ENCODE measurements at regions not wholly inside any gene's neighbourhood (a gene's known extent, or its start where the extent isn't known, plus 50 kb on each side); places are given as distances from the start of the nearest gene placed in this dataset.

GRCh38 chr11:128209138-128209435 lies 378.3 kb downstream of the ETS1 start:
- H3K9ac ChIP-seq (ENCODE audit: low read depth, low read length), result no peak overlapping the region
- no peaks in the 10 kb centered on the region for H3K9me3 ChIP-seq (ENCODE audit: control insufficient read depth, insufficient read depth, low read length)
- no peaks in the 10 kb centered on the region for H3K4me1 ChIP-seq (ENCODE audit: control insufficient read depth, insufficient read depth, low read length)
- no peak overlapping the region for H3K4me3 ChIP-seq (ENCODE audit: low read depth, low read length)
- H3K27me3 ChIP-seq (ENCODE audit: control insufficient read depth, insufficient read depth, low read length), result no peaks in the 10 kb centered on the region
- H3K36me3 ChIP-seq (ENCODE audit: control insufficient read depth, insufficient read depth, low read length), result no peaks in the 10 kb centered on the region

GRCh38 chr11:128208329-128209137 lies 378.8 kb downstream of the ETS1 start:
- Histone ChIP-seq H3K27me3 (ENCODE audit: control insufficient read depth, insufficient read depth, low read length) (no peaks in the 10 kb centered on the region), H3K9me3 (ENCODE audit: control insufficient read depth, insufficient read depth, low read length) (no peaks in the 10 kb centered on the region), H3K4me3 (ENCODE audit: low read depth, low read length) (no peak overlapping the region), H3K4me1 (ENCODE audit: control insufficient read depth, insufficient read depth, low read length) (no peaks in the 10 kb centered on the region), H3K36me3 (ENCODE audit: control insufficient read depth, insufficient read depth, low read length) (no peaks in the 10 kb centered on the region), H3K9ac (ENCODE audit: low read depth, low read length) (no peak overlapping the region)

- H3K27me3 ChIP-seq (ENCODE audit: control insufficient read depth, insufficient read depth, low read length), result no peaks in the 10 kb centered on the region
- no peaks in the 10 kb centered on the region for H3K4me1 ChIP-seq (ENCODE audit: control insufficient read depth, insufficient read depth, low read length)
- H3K36me3 ChIP-seq (ENCODE audit: control insufficient read depth, insufficient read depth, low read length), result no peaks in the 10 kb centered on the region
- H3K9me3 ChIP-seq (ENCODE audit: control insufficient read depth, insufficient read depth, low read length), result no peaks in the 10 kb centered on the region
- H3K9ac ChIP-seq (ENCODE audit: low read depth, low read length), result no peak overlapping the region
- no peak overlapping the region for H3K4me3 ChIP-seq (ENCODE audit: low read depth, low read length)
These were observed 379.5 kb downstream of the ETS1 start for GRCh38 chr11:128207861-128208321.

- Histone ChIP-seq H3K4me3 (ENCODE audit: low read depth, low read length) (no peak overlapping the region), H3K9me3 (ENCODE audit: control insufficient read depth, insufficient read depth, low read length) (no peaks in the 10 kb centered on the region), H3K27me3 (ENCODE audit: control insufficient read depth, insufficient read depth, low read length) (no peaks in the 10 kb centered on the region), H3K4me1 (ENCODE audit: control insufficient read depth, insufficient read depth, low read length) (no peaks in the 10 kb centered on the region), H3K9ac (ENCODE audit: low read depth, low read length) (no peak overlapping the region), H3K36me3 (ENCODE audit: control insufficient read depth, insufficient read depth, low read length) (no peaks in the 10 kb centered on the region)
These were observed 380.9 kb downstream of the ETS1 start for GRCh38 chr11:128206461-128206860.

GRCh38 chr11:128205796-128206195 lies 381.6 kb downstream of the ETS1 start:
- Histone ChIP-seq H3K27me3 (ENCODE audit: control insufficient read depth, insufficient read depth, low read length) (no peaks in the 10 kb centered on the region), H3K9ac (ENCODE audit: low read depth, low read length) (no peak overlapping the region), H3K4me1 (ENCODE audit: control insufficient read depth, insufficient read depth, low read length) (no peaks in the 10 kb centered on the region), H3K4me3 (ENCODE audit: low read depth, low read length) (no peak overlapping the region), H3K9me3 (ENCODE audit: control insufficient read depth, insufficient read depth, low read length) (no peaks in the 10 kb centered on the region), H3K36me3 (ENCODE audit: control insufficient read depth, insufficient read depth, low read length) (no peaks in the 10 kb centered on the region)

GRCh38 chr11:128204898-128205297 lies 382.5 kb downstream of the ETS1 start:
- Histone ChIP-seq H3K27me3 (ENCODE audit: control insufficient read depth, insufficient read depth, low read length) (no peaks in the 10 kb centered on the region), H3K9ac (ENCODE audit: low read depth, low read length) (no peak overlapping the region)

GRCh38 chr11:128201801-128202200 lies 385.6 kb downstream of the ETS1 start:
- H3K36me3 ChIP-seq (ENCODE audit: control insufficient read depth, insufficient read depth, low read length), result no peaks in the 10 kb centered on the region
- no peaks in the 10 kb centered on the region for H3K27me3 ChIP-seq (ENCODE audit: control insufficient read depth, insufficient read depth, low read length)
- H3K4me1 ChIP-seq (ENCODE audit: control insufficient read depth, insufficient read depth, low read length), result no peaks in the 10 kb centered on the region
- no peaks in the 10 kb centered on the region for H3K9me3 ChIP-seq (ENCODE audit: control insufficient read depth, insufficient read depth, low read length)
- H3K9ac ChIP-seq (ENCODE audit: low read depth, low read length), result no peak overlapping the region
- no peak overlapping the region for H3K4me3 ChIP-seq (ENCODE audit: low read depth, low read length)

More at GRCh38 chr11:128204898-128205297, 382.5 kb downstream of the ETS1 start:
- Histone ChIP-seq H3K4me1 (ENCODE audit: control insufficient read depth, insufficient read depth, low read length) (no peaks in the 10 kb centered on the region), H3K36me3 (ENCODE audit: control insufficient read depth, insufficient read depth, low read length) (no peaks in the 10 kb centered on the region), H3K9me3 (ENCODE audit: control insufficient read depth, insufficient read depth, low read length) (no peaks in the 10 kb centered on the region), H3K4me3 (ENCODE audit: low read depth, low read length) (no peak overlapping the region)

GRCh38 chr11:128201009-128201408 lies 386.3 kb downstream of the ETS1 start:
- no peaks in the 10 kb centered on the region for H3K4me1 ChIP-seq (ENCODE audit: control insufficient read depth, insufficient read depth, low read length)
- no peaks in the 10 kb centered on the region for H3K9me3 ChIP-seq (ENCODE audit: control insufficient read depth, insufficient read depth, low read length)
- no peak overlapping the region for H3K4me3 ChIP-seq (ENCODE audit: low read depth, low read length)
- no peaks in the 10 kb centered on the region for H3K27me3 ChIP-seq (ENCODE audit: control insufficient read depth, insufficient read depth, low read length)
- no peaks in the 10 kb centered on the region for H3K36me3 ChIP-seq (ENCODE audit: control insufficient read depth, insufficient read depth, low read length)
- no peak overlapping the region for H3K9ac ChIP-seq (ENCODE audit: low read depth, low read length)

- H3K27me3 ChIP-seq (ENCODE audit: control insufficient read depth, insufficient read depth, low read length), result no peaks in the 10 kb centered on the region
- H3K9ac ChIP-seq (ENCODE audit: low read depth, low read length), result no peak overlapping the region
- H3K4me1 ChIP-seq (ENCODE audit: control insufficient read depth, insufficient read depth, low read length), result no peaks in the 10 kb centered on the region
- H3K4me3 ChIP-seq (ENCODE audit: low read depth, low read length), result no peak overlapping the region
- H3K9me3 ChIP-seq (ENCODE audit: control insufficient read depth, insufficient read depth, low read length), result no peaks in the 10 kb centered on the region
- H3K36me3 ChIP-seq (ENCODE audit: control insufficient read depth, insufficient read depth, low read length), result no peaks in the 10 kb centered on the region
These were observed 386.9 kb downstream of the ETS1 start for GRCh38 chr11:128200467-128200866.

GRCh38 chr11:128198216-128198772 lies 389.1 kb downstream of the ETS1 start:
- Histone ChIP-seq H3K9ac (ENCODE audit: low read depth, low read length) (no peak overlapping the region), H3K36me3 (ENCODE audit: control insufficient read depth, insufficient read depth, low read length) (no peaks in the 10 kb centered on the region), H3K27me3 (ENCODE audit: control insufficient read depth, insufficient read depth, low read length) (no peaks in the 10 kb centered on the region), H3K4me1 (ENCODE audit: control insufficient read depth, insufficient read depth, low read length) (no peaks in the 10 kb centered on the region), H3K9me3 (ENCODE audit: control insufficient read depth, insufficient read depth, low read length) (no peaks in the 10 kb centered on the region), H3K4me3 (ENCODE audit: low read depth, low read length) (no peak overlapping the region)

GRCh38 chr11:128196235-128196634 lies 391.1 kb downstream of the ETS1 start:
- Histone ChIP-seq H3K4me1 (ENCODE audit: control insufficient read depth, insufficient read depth, low read length) (no peaks in the 10 kb centered on the region), H3K9me3 (ENCODE audit: control insufficient read depth, insufficient read depth, low read length) (no peaks in the 10 kb centered on the region), H3K4me3 (ENCODE audit: low read depth, low read length) (no peak overlapping the region), H3K9ac (ENCODE audit: low read depth, low read length) (no peak overlapping the region), H3K36me3 (ENCODE audit: control insufficient read depth, insufficient read depth, low read length) (no peaks in the 10 kb centered on the region), H3K27me3 (ENCODE audit: control insufficient read depth, insufficient read depth, low read length) (no peaks in the 10 kb centered on the region)

GRCh38 chr11:128195756-128196155 lies 391.6 kb downstream of the ETS1 start:
- Histone ChIP-seq H3K4me1 (ENCODE audit: control insufficient read depth, insufficient read depth, low read length) (no peaks in the 10 kb centered on the region), H3K4me3 (ENCODE audit: low read depth, low read length) (no peak overlapping the region), H3K9me3 (ENCODE audit: control insufficient read depth, insufficient read depth, low read length) (no peaks in the 10 kb centered on the region), H3K36me3 (ENCODE audit: control insufficient read depth, insufficient read depth, low read length) (no peaks in the 10 kb centered on the region), H3K9ac (ENCODE audit: low read depth, low read length) (no peak overlapping the region), H3K27me3 (ENCODE audit: control insufficient read depth, insufficient read depth, low read length) (no peaks in the 10 kb centered on the region)

Measured in iPS-15b (cell line).